ENCODE measurements at regions not wholly inside any gene's neighbourhood (a gene's known extent, or its start where the extent isn't known, plus 50 kb on each side); places are given as distances from the start of the nearest gene placed in this dataset.

GRCh38 chr3:74347563-74348268 is 266.7 kb downstream of the CNTN3 start:
- TF ChIP-seq JUN (IDR thresholded peaks at IDR 0.05) (no peak), NR3C1 (IDR thresholded peaks at IDR 0.05) (no peak), CHD4 (IDR thresholded peaks at IDR 0.05; ENCODE audit: borderline replicate concordance) (no peak), E2F6 (IDR thresholded peaks at IDR 0.05; ENCODE audit: borderline replicate concordance, low read depth) (no peak), CBX8 (IDR thresholded peaks at IDR 0.05) (no peak), EP300 (IDR thresholded peaks at IDR 0.05) (no peak), BHLHE40 (IDR thresholded peaks at IDR 0.05; ENCODE audit: low read depth, low read length) (no peak), CTCF (IDR thresholded peaks at IDR 0.05) (no peak), SREBF2 (IDR thresholded peaks at IDR 0.05) (no peak), CBX2 (IDR thresholded peaks at IDR 0.05; ENCODE audit: borderline replicate concordance, low read depth) (no peak), HOXA7 (CRISPR knock-in tag; IDR thresholded peaks at IDR 0.05) (no peak)
